Activated naive CD4-positive, alpha-beta T cell treated with anti-CD3 and anti-CD28 coated beads for 36 hours (primary cell): ENCODE measurements at regions not wholly inside any gene's neighbourhood (a gene's known extent, or its start where the extent isn't known, plus 50 kb on each side); places are given as distances from the start of the nearest gene placed in this dataset.
"Not testable (repeated sequence)": the region's sequence is repeated elsewhere in the genome, so short reads cannot be mapped to it uniquely, and the experiment has no call there.

ENCODE experiments used
- CTCF ChIA-PET: fragments of 350-600 bp; sonication (Branson Sonifier 250); formaldehyde crosslinking; loops from one replicate; lab custom pipeline; 2021; ENCODE audit warnings: antibody characterized with exemption; lab: Charles Lee
- DNase-seq: peaks from one replicate; pipeline ENCODE4 v3.0.0-alpha.2; 2020
- H3K27ac Mint-ChIP-seq: one replicate; pipeline ENCODE4 v1.8.0; 2021; ENCODE audit warnings: mild to moderate bottlenecking, mixed read lengths
- H3K27me3 Mint-ChIP-seq: one replicate; pipeline ENCODE4 v1.8.0; 2021; ENCODE audit warnings: low read depth, mixed read lengths
- H3K36me3 Mint-ChIP-seq: one replicate; pipeline ENCODE4 v1.8.0; 2021; ENCODE audit warnings: low read depth, mixed read lengths
- H3K4me1 Mint-ChIP-seq: one replicate; pipeline ENCODE4 v1.8.0; 2021; ENCODE audit warnings: low read depth, mixed read lengths
- H3K4me3 Mint-ChIP-seq: one replicate; pipeline ENCODE4 v1.8.0; 2021; ENCODE audit warnings: mild to moderate bottlenecking, moderate library complexity, mixed read lengths
- H3K9me3 Mint-ChIP-seq: one replicate; pipeline ENCODE4 v1.8.0; 2021; ENCODE audit warnings: mixed read lengths
- intact Hi-C: fragments of 100-400 bp; cut with micrococcal nuclease; formaldehyde crosslinking; loops from one replicate; pipeline ENCODE4 v1.15.1; 2023

DNA sequence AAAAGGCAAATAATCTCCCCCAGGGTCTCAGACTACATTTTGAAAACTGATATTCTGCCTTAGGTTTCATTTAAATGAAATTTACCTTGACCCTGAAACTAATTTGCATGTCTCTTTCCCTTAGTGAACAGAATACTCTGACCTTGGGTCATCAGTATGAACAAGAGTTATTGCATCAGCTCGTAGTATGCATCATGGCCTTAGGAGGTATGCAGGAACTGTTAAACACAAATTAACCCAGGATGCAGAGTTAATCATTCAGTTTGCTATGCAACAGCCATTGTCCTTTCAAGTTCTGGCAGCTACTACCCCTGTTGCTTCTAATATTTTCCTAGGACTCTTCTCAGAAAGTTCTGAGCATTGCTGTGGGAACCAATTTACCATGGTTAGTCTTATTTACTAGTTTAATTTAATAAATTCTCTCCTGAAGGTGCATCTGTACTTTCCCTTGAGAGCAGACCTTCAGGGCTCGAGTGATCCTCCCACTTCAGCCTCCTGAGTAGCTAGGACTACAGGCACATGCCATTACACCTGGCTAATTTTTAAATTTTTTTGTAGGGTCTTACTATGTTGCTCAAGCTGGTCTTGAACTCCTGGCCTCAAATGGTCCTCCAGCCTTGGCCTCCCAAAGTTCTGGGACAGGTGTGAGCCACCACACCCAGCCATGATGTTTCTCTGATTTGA, 126.7 kb downstream of the TTC6 start:
- DNase-seq: no peak
- CTCF ChIA-PET: no interaction called here
- Mint-ChIP-seq H3K4me3 (no peak overlapping the region), H3K9me3 (no peaks in the 10 kb centered on the region), H3K36me3 (no peaks in the 10 kb centered on the region), H3K27me3 (no peaks in the 10 kb centered on the region), H3K4me1 (no peaks in the 10 kb centered on the region), H3K27ac (no peak overlapping the region)
- intact Hi-C loops: no loop called here

DNA sequence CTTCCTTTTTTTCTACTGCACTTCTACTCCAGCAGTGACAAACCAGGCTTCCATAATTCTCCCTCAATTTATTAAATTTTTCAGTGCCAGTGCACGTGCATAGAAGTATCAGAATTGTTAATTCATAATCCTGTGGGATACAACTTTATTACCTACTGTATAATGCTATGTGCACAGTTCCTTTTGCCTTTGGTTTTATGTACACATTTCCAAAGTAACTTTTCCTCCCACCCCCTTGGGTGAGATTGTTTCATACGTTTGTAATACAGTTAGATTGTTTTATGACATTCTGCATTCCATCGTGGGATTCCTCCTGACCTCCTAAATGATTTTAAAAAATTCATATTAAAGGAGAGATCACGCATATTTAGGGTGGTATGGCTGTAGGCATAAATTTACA, 128.1 kb downstream of the TTC6 start:
- H3K36me3 Mint-ChIP-seq: no peaks in the 10 kb centered on the region
- intact Hi-C loops: no loop called here
- H3K27ac Mint-ChIP-seq: no peak overlapping the region
- no peaks in the 10 kb centered on the region for H3K4me1 Mint-ChIP-seq
- CTCF ChIA-PET: no interaction called here
- no peak for DNase-seq
- no peaks in the 10 kb centered on the region for H3K9me3 Mint-ChIP-seq
- no peak overlapping the region for H3K4me3 Mint-ChIP-seq
- H3K27me3 Mint-ChIP-seq: no peaks in the 10 kb centered on the region

- no peaks in the 10 kb centered on the region for H3K27me3 Mint-ChIP-seq
- H3K4me1 Mint-ChIP-seq: no peaks in the 10 kb centered on the region
- no peaks in the 10 kb centered on the region for H3K9me3 Mint-ChIP-seq
- H3K27ac Mint-ChIP-seq: no peak overlapping the region
- H3K4me3 Mint-ChIP-seq: no peak overlapping the region
- CTCF ChIA-PET: interaction anchor here (1.5 kb wide), 1 partner anchor 20 kb away, joined by 3 read pairs; no protein-coding TSS in a partner anchor
- intact Hi-C loops: no loop called here
- H3K36me3 Mint-ChIP-seq: no peaks in the 10 kb centered on the region
- DNase-seq: no peak
Measured at GRCh38 chr14:37726708-37727107, 131.3 kb downstream of the TTC6 start.

GRCh38 chr14:37729218-37729617, 133.8 kb downstream of the TTC6 start:
- CTCF ChIA-PET: no interaction called here
- no peak overlapping the region for H3K27ac Mint-ChIP-seq
- no peaks in the 10 kb centered on the region for H3K9me3 Mint-ChIP-seq
- no peaks in the 10 kb centered on the region for H3K36me3 Mint-ChIP-seq
- DNase-seq: no peak
- H3K4me3 Mint-ChIP-seq: no peak overlapping the region
- no peaks in the 10 kb centered on the region for H3K4me1 Mint-ChIP-seq
- H3K27me3 Mint-ChIP-seq: no peaks in the 10 kb centered on the region
- intact Hi-C loops: no loop called here

- CTCF ChIA-PET: no interaction called here
- no peak overlapping the region for H3K27ac Mint-ChIP-seq
- no peaks in the 10 kb centered on the region for H3K9me3 Mint-ChIP-seq
- no peak overlapping the region for H3K4me3 Mint-ChIP-seq
- intact Hi-C loops: no loop called here
- no peaks in the 10 kb centered on the region for H3K36me3 Mint-ChIP-seq
- no peaks in the 10 kb centered on the region for H3K27me3 Mint-ChIP-seq
- no peaks in the 10 kb centered on the region for H3K4me1 Mint-ChIP-seq
- DNase-seq: no peak
Measured at GRCh38 chr14:37731094-37731493, 135.7 kb downstream of the TTC6 start.

- CTCF ChIA-PET: no interaction called here
- intact Hi-C loops: no loop called here
- no peak for DNase-seq
- H3K36me3 Mint-ChIP-seq: no peaks in the 10 kb centered on the region
- no peak overlapping the region for H3K27ac Mint-ChIP-seq
- no peaks in the 10 kb centered on the region for H3K9me3 Mint-ChIP-seq
- no peaks in the 10 kb centered on the region for H3K4me1 Mint-ChIP-seq
- no peak overlapping the region for H3K4me3 Mint-ChIP-seq
- H3K27me3 Mint-ChIP-seq: no peaks in the 10 kb centered on the region
Measured at GRCh38 chr14:37745657-37746056, 150.2 kb downstream of the TTC6 start.

DNA sequence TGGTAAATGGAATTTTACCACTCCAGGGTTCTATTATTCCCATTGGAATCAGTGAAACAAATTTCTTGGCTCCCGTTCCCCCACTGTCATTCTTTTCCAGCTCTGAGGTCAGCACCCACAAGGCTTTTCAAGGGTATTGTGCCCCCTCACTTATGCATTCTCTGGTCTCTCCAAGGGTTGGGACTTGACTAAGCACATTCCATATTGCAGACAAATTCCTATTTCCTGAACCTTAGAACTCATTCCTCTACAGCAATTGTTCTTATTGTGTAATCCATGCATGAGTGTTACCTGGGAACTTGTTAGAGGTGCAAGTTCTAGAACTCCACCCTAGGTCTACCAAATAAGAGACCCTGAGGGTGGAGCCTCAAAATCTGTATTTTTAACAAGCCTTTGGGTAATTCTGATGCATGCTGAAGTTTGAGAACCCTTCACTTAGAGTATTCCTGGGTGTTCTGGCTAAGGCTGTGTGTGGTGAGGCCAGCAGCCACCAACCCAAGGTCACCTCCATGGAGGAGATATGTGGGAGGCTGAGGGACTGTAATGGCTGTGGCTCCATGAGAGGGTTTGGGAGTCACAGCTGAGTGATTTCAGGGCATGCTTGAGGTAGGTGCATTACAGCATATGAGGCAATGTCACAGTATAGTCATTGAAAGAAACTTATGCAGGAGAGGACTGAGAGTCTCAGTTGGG, 150.9 kb downstream of the TTC6 start:
- Mint-ChIP-seq H3K9me3 (no peaks in the 10 kb centered on the region), H3K4me3 (no peak overlapping the region), H3K36me3 (no peaks in the 10 kb centered on the region), H3K27ac (no peak overlapping the region), H3K27me3 (no peaks in the 10 kb centered on the region), H3K4me1 (no peaks in the 10 kb centered on the region)
- intact Hi-C loops: no loop called here
- CTCF ChIA-PET: interaction anchor here (1.6 kb wide), 1 partner anchor 20 kb away, joined by 3 read pairs; no protein-coding TSS in a partner anchor
- DNase-seq: no peak

DNA sequence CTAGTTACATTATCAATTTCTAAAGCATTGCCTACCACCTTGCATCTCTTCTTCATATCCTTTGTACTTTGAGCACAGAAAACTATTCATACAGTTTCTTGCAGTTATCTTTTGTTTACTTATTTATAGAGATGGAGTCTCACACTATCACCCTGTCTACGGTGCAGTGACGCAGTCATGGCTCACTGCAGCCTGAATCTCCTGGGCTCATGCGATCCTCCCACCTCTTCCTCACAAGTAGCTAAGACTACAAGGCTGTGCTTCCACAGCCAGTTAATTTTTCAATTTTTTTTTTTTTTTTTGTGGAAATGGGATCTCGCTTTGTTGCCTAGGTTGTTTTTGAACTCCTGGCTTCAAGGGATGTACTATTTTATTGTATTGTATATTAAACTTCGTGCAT, 158.0 kb downstream of the TTC6 start:
- CTCF ChIA-PET: no interaction called here
- H3K27ac Mint-ChIP-seq: no peak overlapping the region
- no peaks in the 10 kb centered on the region for H3K36me3 Mint-ChIP-seq

GRCh38 chr14:37760275-37760674, 164.8 kb downstream of the TTC6 start:
- H3K36me3 Mint-ChIP-seq, H3K4me1 Mint-ChIP-seq, H3K9me3 Mint-ChIP-seq, H3K27ac Mint-ChIP-seq, H3K27me3 Mint-ChIP-seq, intact Hi-C loops, H3K4me3 Mint-ChIP-seq, CTCF ChIA-PET, DNase-seq: not testable (repeated sequence)

More for the DNA sequence above, 158.0 kb downstream of the TTC6 start:
- DNase-seq: no peak
- Mint-ChIP-seq H3K4me3 (no peak overlapping the region), H3K4me1 (no peaks in the 10 kb centered on the region), H3K9me3 (no peaks in the 10 kb centered on the region), H3K27me3 (peaks cover 2% of the 10 kb centered on the region)
- intact Hi-C loops: no loop called here

GRCh38 chr14:37763266-37763665, 167.8 kb downstream of the TTC6 start:
- Mint-ChIP-seq H3K27me3 (peaks cover 2% of the 10 kb centered on the region), H3K9me3 (peaks cover 9% of the 10 kb centered on the region), H3K36me3 (no peaks in the 10 kb centered on the region), H3K4me3 (no peak overlapping the region), H3K4me1 (no peaks in the 10 kb centered on the region), H3K27ac (no peak overlapping the region)
- intact Hi-C loops: no loop called here
- CTCF ChIA-PET: no interaction called here
- no peak for DNase-seq

DNA sequence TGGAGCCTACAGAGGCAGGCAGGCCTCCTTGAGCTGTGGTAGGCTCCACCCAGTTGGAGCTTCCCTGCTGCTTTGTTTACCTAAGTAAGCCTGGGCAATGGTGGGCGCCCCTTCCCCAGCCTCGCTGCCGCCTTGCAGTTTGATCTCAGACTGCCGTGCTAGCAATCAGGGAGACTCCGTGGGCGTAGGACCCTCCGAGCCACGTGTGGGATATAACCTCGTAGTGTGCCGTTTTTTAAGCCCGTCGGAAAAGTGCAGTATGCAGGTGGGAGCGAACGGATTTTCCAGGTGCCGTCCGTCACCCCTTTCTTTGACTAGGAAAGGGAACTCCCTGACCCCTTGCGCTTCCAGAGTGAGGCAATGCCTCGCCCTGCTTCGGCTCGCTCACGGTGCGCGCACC, 176.9 kb downstream of the TTC6 start:
- H3K36me3 Mint-ChIP-seq, H3K4me3 Mint-ChIP-seq, H3K9me3 Mint-ChIP-seq, intact Hi-C loops, DNase-seq, H3K4me1 Mint-ChIP-seq, CTCF ChIA-PET, H3K27ac Mint-ChIP-seq, H3K27me3 Mint-ChIP-seq: not testable (repeated sequence)

DNA sequence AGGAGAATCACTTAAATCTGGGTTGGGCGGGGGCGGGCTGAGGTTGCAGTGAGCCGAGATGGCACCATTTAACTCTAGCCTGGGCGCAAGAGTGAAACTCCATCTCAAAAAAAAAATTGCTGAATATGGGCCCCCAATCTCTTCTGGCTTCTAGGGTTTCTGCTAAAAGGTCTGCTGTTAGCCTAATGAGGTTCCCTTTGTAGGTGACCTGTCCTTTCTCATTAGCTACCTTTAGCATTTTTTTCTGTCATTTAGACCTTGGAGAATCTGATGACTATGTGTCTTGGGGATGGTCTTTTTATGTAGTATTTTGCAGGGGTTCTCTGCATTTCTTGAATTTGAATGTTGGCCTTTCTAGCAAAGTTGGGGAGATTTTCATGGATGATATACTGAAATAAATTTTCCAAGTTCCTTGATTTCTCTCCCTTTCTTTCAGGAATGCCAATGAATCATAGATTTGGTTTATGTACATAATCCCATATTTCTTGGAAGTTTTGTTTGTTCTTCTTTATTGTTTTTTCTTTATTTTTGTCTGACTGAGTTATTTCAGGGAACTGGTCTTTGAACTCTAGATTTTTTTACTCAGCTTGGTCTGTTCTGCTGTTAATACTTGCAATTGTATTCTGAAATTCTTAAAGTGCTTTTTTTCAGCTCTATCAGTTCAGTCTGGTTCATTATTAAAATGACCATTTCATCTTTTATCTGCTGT, 181.5 kb downstream of the TTC6 start:
- Mint-ChIP-seq H3K27ac (no peak overlapping the region), H3K27me3 (no peaks in the 10 kb centered on the region), H3K4me1 (no peaks in the 10 kb centered on the region), H3K4me3 (no peak overlapping the region), H3K9me3 (peaks cover 16% of the 10 kb centered on the region), H3K36me3 (no peaks in the 10 kb centered on the region)
- CTCF ChIA-PET: no interaction called here
- no peak for DNase-seq
- intact Hi-C loops: no loop called here
